HepG2 (cell line): ENCODE measurements at regions not wholly inside any gene's neighbourhood (a gene's known extent, or its start where the extent isn't known, plus 50 kb on each side); places are given as distances from the start of the nearest gene placed in this dataset.

Source experiments
- MTA3 ChIP-seq: sonication (generic); formaldehyde crosslinking; IDR thresholded peaks from 2 replicates; pipeline ENCODE4 v1.4.0; 2020; ENCODE audit warnings: missing genetic modification reagents
- SSRP1 ChIP-seq: IDR thresholded peaks from 2 replicates; pipeline ENCODE4 v1.6.1; 2016; ENCODE audit warnings: control low read depth
- ZBTB3 ChIP-seq: sonication (generic); formaldehyde crosslinking; IDR thresholded peaks from 2 replicates; pipeline ENCODE4 v1.4.0; 2020; ENCODE audit warnings: low read depth, mild to moderate bottlenecking, moderate library complexity, missing genetic modification reagents, borderline replicate concordance

DNA sequence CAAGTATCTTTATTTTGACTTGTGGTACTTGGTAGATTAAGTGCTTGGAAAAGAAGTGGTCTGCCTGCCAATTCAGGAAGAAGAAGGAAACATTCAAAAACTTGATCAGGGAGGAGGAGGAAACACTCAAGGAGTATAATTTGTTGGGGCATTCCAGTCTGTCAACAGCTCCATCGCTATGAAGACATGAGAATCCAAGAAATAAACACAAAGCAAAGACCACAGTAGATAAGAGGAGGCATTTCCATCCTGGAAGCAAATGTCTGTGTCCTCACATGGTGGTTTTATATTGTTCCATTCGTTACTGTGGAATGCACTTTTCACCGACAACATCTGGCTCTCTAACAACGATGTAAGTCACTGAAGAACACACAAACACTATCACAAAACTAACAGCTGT is 176.1 kb upstream of the FRMD4B start:
- no peak for TF ChIP-seq MTA3
- TF ChIP-seq ZBTB3 (CRISPR knock-in tag): no peak
- TF ChIP-seq SSRP1: no peak
